ENCODE measurements at regions not wholly inside any gene's neighbourhood (a gene's known extent, or its start where the extent isn't known, plus 50 kb on each side); places are given as distances from the start of the nearest gene placed in this dataset.

DNA sequence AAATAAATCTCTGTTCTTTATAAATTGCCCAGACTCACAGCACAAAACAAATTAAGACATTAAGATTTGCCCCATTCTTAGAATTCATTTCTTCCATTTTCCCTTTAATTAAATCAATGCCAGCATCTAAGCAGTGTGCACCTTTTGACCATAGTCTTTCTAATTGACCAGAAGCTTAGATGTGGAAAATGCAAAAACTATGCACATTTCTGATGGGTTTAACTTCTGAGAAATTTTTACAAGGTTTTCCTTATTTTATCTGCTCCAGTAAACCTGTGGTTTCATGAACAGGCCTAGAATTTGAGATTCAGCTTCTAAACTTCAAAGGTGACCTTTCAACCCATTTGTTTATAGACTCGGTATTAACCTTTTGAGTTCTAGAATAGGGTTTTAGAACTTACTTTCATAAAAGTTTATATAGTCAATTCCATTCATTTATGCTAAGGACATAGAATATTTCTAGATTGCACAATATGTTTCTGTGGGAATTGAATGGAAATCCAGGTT lies 437.8 kb upstream of the HSF2 start:
- DNase-seq: no peak

DNA sequence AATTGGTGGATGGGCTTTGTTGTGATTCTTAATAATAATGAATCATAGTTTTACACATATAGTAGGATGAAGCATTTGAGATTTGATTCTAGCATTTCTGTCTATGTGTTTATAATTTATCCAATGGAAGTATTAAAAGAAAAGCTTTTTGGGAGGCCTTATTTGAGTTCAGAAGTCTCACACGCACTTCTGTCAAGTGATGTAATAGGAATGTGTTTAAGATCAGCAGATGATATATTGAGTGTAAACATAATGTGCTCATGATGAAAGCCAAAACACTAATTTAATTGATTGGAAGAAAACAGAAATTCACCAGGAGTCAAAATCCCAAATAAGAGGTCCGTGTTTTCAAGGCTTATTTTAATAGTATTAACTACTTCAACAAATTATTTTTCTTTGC lies 435.6 kb upstream of the HSF2 start:
- no peak for DNase-seq
- TF ChIP-seq GATA1 (IDR thresholded peaks at IDR 0.05; ENCODE audit: low read depth, low read length): no peak
- TF ChIP-seq POLR2A (IDR thresholded peaks at IDR 0.05; ENCODE audit: low read length): no peak

More for the DNA sequence above, 437.8 kb upstream of the HSF2 start:
- TF ChIP-seq POLR2A (IDR thresholded peaks at IDR 0.05; ENCODE audit: low read length): no peak
- TF ChIP-seq GATA1 (IDR thresholded peaks at IDR 0.05; ENCODE audit: low read depth, low read length): no peak

DNA sequence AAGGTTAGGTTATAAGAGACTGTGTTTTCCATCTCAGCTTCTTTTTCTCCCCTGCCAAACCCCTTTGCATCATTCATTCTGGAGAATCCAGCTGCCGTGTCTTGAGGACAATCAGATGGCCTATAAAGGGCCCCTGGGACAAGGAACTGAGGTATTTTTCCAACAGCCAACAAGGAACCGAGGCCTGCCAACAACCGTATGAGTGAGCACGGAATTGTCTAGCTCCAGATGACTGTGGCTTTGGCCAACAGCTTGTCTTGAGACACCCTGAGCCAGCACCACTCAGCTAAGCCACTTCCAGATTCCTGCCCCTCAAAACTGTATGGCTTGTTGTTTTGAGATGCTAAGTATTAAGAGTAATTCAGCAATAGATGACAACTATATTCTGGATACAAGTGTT lies 433.7 kb upstream of the HSF2 start:
- no peak for TF ChIP-seq POLR2A (IDR thresholded peaks at IDR 0.05; ENCODE audit: low read length)

GRCh38 chr6:121967631-121968030 lies 431.8 kb upstream of the HSF2 start:
- DNase-seq: no peak
- TF ChIP-seq POLR2A (IDR thresholded peaks at IDR 0.05; ENCODE audit: low read length) (no peak), GATA1 (IDR thresholded peaks at IDR 0.05; ENCODE audit: low read depth, low read length) (no peak)

More for the DNA sequence above, 433.7 kb upstream of the HSF2 start:
- no peak for DNase-seq

- no peak for DNase-seq
- TF ChIP-seq POLR2A (IDR thresholded peaks at IDR 0.05; ENCODE audit: low read length) (no peak), GATA1 (IDR thresholded peaks at IDR 0.05; ENCODE audit: low read depth, low read length) (no peak)
Measured at GRCh38 chr6:121971931-121972335, 427.5 kb upstream of the HSF2 start.

- DNase-seq: no peak
- no peak for TF ChIP-seq POLR2A (IDR thresholded peaks at IDR 0.05; ENCODE audit: low read length)
- no peak for TF ChIP-seq GATA1 (IDR thresholded peaks at IDR 0.05; ENCODE audit: low read depth, low read length)
Measured at GRCh38 chr6:121984956-121985355, 414.5 kb upstream of the HSF2 start.

- no peak for DNase-seq
- TF ChIP-seq GATA1 (IDR thresholded peaks at IDR 0.05; ENCODE audit: low read depth, low read length): no peak
- TF ChIP-seq POLR2A (IDR thresholded peaks at IDR 0.05; ENCODE audit: low read length): no peak
Measured at GRCh38 chr6:121993362-121993761, 406.1 kb upstream of the HSF2 start.

GRCh38 chr6:121994919-121995318 lies 404.5 kb upstream of the HSF2 start:
- DNase-seq: no peak
- no peak for TF ChIP-seq POLR2A (IDR thresholded peaks at IDR 0.05; ENCODE audit: low read length)
- no peak for TF ChIP-seq GATA1 (IDR thresholded peaks at IDR 0.05; ENCODE audit: low read depth, low read length)

- DNase-seq: no peak
- TF ChIP-seq POLR2A (IDR thresholded peaks at IDR 0.05; ENCODE audit: low read length) (no peak), GATA1 (IDR thresholded peaks at IDR 0.05; ENCODE audit: low read depth, low read length) (no peak)
Measured at GRCh38 chr6:121998631-121999030, 400.8 kb upstream of the HSF2 start.

DNA sequence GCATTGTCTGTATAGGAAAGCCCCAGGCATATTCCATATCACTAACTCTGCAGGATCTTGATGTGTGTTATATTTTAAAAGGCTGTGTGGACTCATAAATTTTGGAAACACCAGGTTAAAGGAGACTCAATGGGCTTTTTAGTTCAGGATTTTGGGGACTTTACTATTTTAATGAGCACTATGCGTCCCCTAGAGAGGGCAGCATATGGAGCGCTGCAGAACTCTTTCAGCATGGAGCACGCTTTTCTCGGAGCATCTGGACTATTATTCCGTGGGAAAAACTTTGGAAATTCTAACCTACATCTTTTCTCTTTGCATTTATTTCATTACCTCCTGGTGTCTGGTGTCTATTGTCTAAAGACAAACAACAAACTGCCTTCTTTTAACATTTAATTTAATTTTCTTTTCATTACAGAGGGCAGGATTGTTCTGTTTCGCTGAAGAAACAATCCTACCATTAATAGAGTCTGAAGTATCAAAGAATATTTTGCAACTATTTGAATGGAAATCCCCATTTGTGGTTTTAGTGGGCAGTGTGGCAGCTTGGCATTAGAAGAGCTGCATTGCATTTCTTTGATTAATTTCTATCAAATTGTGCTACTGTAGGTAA lies 399.9 kb upstream of the HSF2 start:
- DNase-seq: no peak
- TF ChIP-seq GATA1 (IDR thresholded peaks at IDR 0.05; ENCODE audit: low read depth, low read length): no peak
- TF ChIP-seq POLR2A (IDR thresholded peaks at IDR 0.05; ENCODE audit: low read length): no peak

DNA sequence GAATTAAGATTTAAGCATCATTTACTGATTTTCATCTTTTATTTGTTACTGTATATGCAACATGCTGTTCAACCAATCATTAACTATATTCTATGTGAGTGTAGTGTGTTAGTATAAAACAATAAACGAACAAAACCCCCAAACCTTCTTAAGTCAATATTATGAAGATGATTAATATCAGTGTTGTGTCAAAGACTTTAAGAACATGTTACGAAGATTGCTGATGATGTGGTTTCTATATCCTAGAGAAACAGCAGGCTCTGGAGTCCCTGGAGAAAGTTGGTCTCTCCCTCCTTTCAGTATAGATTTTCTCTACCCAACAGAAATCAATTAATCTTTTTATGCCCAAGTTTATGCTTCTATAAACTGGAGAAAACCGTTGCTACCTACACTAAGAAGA lies 393.8 kb upstream of the HSF2 start:
- no peak for DNase-seq
- TF ChIP-seq POLR2A (IDR thresholded peaks at IDR 0.05; ENCODE audit: low read length) (no peak), GATA1 (IDR thresholded peaks at IDR 0.05; ENCODE audit: low read depth, low read length) (no peak)

- TF ChIP-seq GATA1 (IDR thresholded peaks at IDR 0.05; ENCODE audit: low read depth, low read length): no peak
- DNase-seq: no peak
Measured at GRCh38 chr6:122007339-122007738, 392.1 kb upstream of the HSF2 start.

GRCh38 chr6:122008101-122008999 lies 391.1 kb upstream of the HSF2 start:
- no peak for DNase-seq
- no peak for TF ChIP-seq GATA1 (IDR thresholded peaks at IDR 0.05; ENCODE audit: low read depth, low read length)
- TF ChIP-seq POLR2A (IDR thresholded peaks at IDR 0.05; ENCODE audit: low read length): no peak

GRCh38 chr6:122009000-122009350 lies 390.5 kb upstream of the HSF2 start:
- TF ChIP-seq POLR2A (IDR thresholded peaks at IDR 0.05; ENCODE audit: low read length) (no peak), GATA1 (IDR thresholded peaks at IDR 0.05; ENCODE audit: low read depth, low read length) (no peak)
- DNase-seq: no peak

- TF ChIP-seq POLR2A (IDR thresholded peaks at IDR 0.05; ENCODE audit: low read length) (no peak), GATA1 (IDR thresholded peaks at IDR 0.05; ENCODE audit: low read depth, low read length) (no peak)
- no peak for DNase-seq
Measured at GRCh38 chr6:122012578-122012977, 386.9 kb upstream of the HSF2 start.

Data from erythroblast (primary cell).